SU-DHL-6 (cell line): ENCODE measurements at regions not wholly inside any gene's neighbourhood (a gene's known extent, or its start where the extent isn't known, plus 50 kb on each side); places are given as distances from the start of the nearest gene placed in this dataset.

Experiments
- H2AFZ ChIP-seq: fragments of 200-600 bp; sonication (generic); 2 replicates; pipeline ENCODE4 v1.6.1; 2014; ENCODE audit warnings: low read depth, mild to moderate bottlenecking, moderate library complexity, mixed read lengths, antibody characterized with exemption, low read length; ENCODE audit not compliant: severe bottlenecking
- H3F3A ChIP-seq: fragments of 200-600 bp; shearing (Covaris generic); 2 replicates; pipeline ENCODE4 v1.6.0; 2016; ENCODE audit warnings: antibody characterized with exemption, mild to moderate bottlenecking; ENCODE audit not compliant: insufficient read depth
- H3K27ac ChIP-seq: fragments of 200-600 bp; sonication (generic); 2 replicates; pipeline ENCODE4 v1.5.1; 2016; ENCODE audit warnings: low read depth, mild to moderate bottlenecking, low read length, moderate library complexity, mixed read lengths
- H3K27me3 ChIP-seq: fragments of 200-600 bp; sonication (generic), shearing (Covaris generic); 2 replicates; pipeline ENCODE4 v1.6.0; 2014; ENCODE audit warnings: mild to moderate bottlenecking, low read length
- H3K36me3 ChIP-seq: fragments of 200-600 bp; sonication (generic); 2 replicates; pipeline ENCODE4 v1.6.1; 2014; ENCODE audit warnings: mild to moderate bottlenecking, low read length, mixed read lengths
- H3K4me2 ChIP-seq: fragments of 300-600, 200-600 bp; shearing (Covaris generic), sonication (generic); 2 replicates; pipeline ENCODE4 v1.6.0; 2014; ENCODE audit warnings: low read length, low read depth, mild to moderate bottlenecking; ENCODE audit not compliant: poor library complexity, severe bottlenecking
- H3K4me3 ChIP-seq: fragments of 200-600 bp; sonication (generic); 2 replicates; pipeline ENCODE4 v1.5.1; 2014; ENCODE audit warnings: antibody characterized with exemption, low read length, mild to moderate bottlenecking, mixed read lengths; ENCODE audit not compliant: insufficient read depth, poor library complexity, severe bottlenecking
- H3K79me2 ChIP-seq: fragments of 200-600 bp; sonication (generic); 2 replicates; pipeline ENCODE4 v1.6.1; 2014; ENCODE audit warnings: mild to moderate bottlenecking, low read length, moderate library complexity; ENCODE audit not compliant: insufficient read depth
- H3K9ac ChIP-seq: fragments of 200-600 bp; sonication (generic); 2 replicates; pipeline ENCODE4 v1.7.0; 2014; ENCODE audit warnings: mild to moderate bottlenecking, low read length
- H3K9me2 ChIP-seq: fragments of 200-600 bp; sonication (generic); replicated peaks from 2 replicates; pipeline ENCODE4 v1.6.1; 2014; ENCODE audit warnings: low read length; ENCODE audit not compliant: insufficient read depth
- H3K9me3 ChIP-seq: fragments of 200-600 bp; sonication (generic); 2 replicates; pipeline ENCODE4 v1.6.1; 2014; ENCODE audit warnings: low read length, mixed read lengths; ENCODE audit not compliant: insufficient read depth
- H4K20me1 ChIP-seq: fragments of 200-600 bp; sonication (generic); 2 replicates; pipeline ENCODE4 v1.6.1; 2014; ENCODE audit warnings: low read depth, mild to moderate bottlenecking, antibody characterized with exemption, low read length, moderate library complexity, mixed read lengths
- CTCF ChIP-seq: fragments of 200-600 bp; sonication (generic); IDR thresholded peaks from one replicate; pipeline ENCODE4 v1.5.1; 2017; ENCODE audit warnings: antibody characterized with exemption, mild to moderate bottlenecking, low read length, moderate library complexity; ENCODE audit not compliant: insufficient read depth, poor library complexity, severe bottlenecking
- EZH2phosphoT487 ChIP-seq: fragments of 200-600 bp; sonication (generic), shearing (Covaris generic); conservative IDR thresholded peaks from 2 replicates; pipeline ENCODE4 v1.6.1; 2018; ENCODE audit warnings: mild to moderate bottlenecking, antibody characterized with exemption, low read length, moderate library complexity, mixed read lengths

- H3K27me3 ChIP-seq = no peaks in the 10 kb centered on the region
- H2AFZ ChIP-seq = no peak overlapping the region
- no peaks in the 10 kb centered on the region for H3K79me2 ChIP-seq
- no peak overlapping the region for H3K27ac ChIP-seq
- no peaks in the 10 kb centered on the region for H3K9me2 ChIP-seq
- H3K4me3 ChIP-seq = no peak overlapping the region
- H4K20me1 ChIP-seq = no peaks in the 10 kb centered on the region
- H3K9me3 ChIP-seq = no peaks in the 10 kb centered on the region
- no peaks in the 10 kb centered on the region for H3K36me3 ChIP-seq
- no peak overlapping the region for H3K9ac ChIP-seq
- H3K4me2 ChIP-seq = no peak overlapping the region
- no peaks in the 10 kb centered on the region for H3F3A ChIP-seq
- TF ChIP-seq EZH2phosphoT487 = no peak
- no peak for TF ChIP-seq CTCF
These were observed 620.2 kb upstream of the BCHE start for GRCh38 chr3:166457382-166457781.

GRCh38 chr3:166456286-166456685 lies 619.1 kb upstream of the BCHE start:
- Histone ChIP-seq H3K9ac (no peak overlapping the region), H3K9me3 (no peaks in the 10 kb centered on the region), H3K4me3 (no peak overlapping the region), H3K27me3 (no peaks in the 10 kb centered on the region), H2AFZ (peak overlapping the region; percentile 8), H3K27ac (no peak overlapping the region), H3K79me2 (no peaks in the 10 kb centered on the region), H3K4me2 (no peak overlapping the region), H4K20me1 (no peaks in the 10 kb centered on the region), H3K36me3 (no peaks in the 10 kb centered on the region), H3F3A (no peaks in the 10 kb centered on the region), H3K9me2 (no peaks in the 10 kb centered on the region)
- TF ChIP-seq EZH2phosphoT487 (no peak), CTCF (no peak)

- Histone ChIP-seq H3K4me2 (no peak overlapping the region), H3K9me2 (no peaks in the 10 kb centered on the region), H3K36me3 (no peaks in the 10 kb centered on the region), H3K9me3 (no peaks in the 10 kb centered on the region), H3K79me2 (no peaks in the 10 kb centered on the region), H3K9ac (no peak overlapping the region), H3K27ac (no peak overlapping the region), H4K20me1 (no peaks in the 10 kb centered on the region), H3K27me3 (no peaks in the 10 kb centered on the region), H3K4me3 (no peak overlapping the region), H2AFZ (no peak overlapping the region), H3F3A (no peaks in the 10 kb centered on the region)
- TF ChIP-seq EZH2phosphoT487 (no peak), CTCF (no peak)
These were observed 618.5 kb upstream of the BCHE start for GRCh38 chr3:166455744-166456143.
